SK-N-SH (cell line): ENCODE measurements at regions not wholly inside any gene's neighbourhood (a gene's known extent, or its start where the extent isn't known, plus 50 kb on each side); places are given as distances from the start of the nearest gene placed in this dataset.

Experiments
- CTCF ChIA-PET: fragments of 300-600, 350-600 bp; formaldehyde crosslinking; extraction: SDS; loops from one replicate; lab custom pipeline; 2021; lab: Yijun Ruan, JAX
- POLR2A ChIA-PET: fragments of 350-600 bp; sonication (Branson Sonifier 250); formaldehyde crosslinking; extraction: SDS; loops from one replicate; lab custom pipeline; 2020; ENCODE audit warnings: antibody characterized with exemption, inconsistent platforms; lab: Yijun Ruan, JAX
- DNase-seq: peaks from one replicate; pipeline ENCODE4 v3.0.0; 2012
- H2AFZ ChIP-seq: fragments of 200-600 bp; sonication (generic); 2 replicates; pipeline ENCODE4 v1.8.1; 2016; ENCODE audit warnings: antibody characterized with exemption, mild to moderate bottlenecking, low read depth
- H3F3A ChIP-seq: fragments of 200-600 bp; sonication (generic); replicated peaks from 2 replicates; pipeline ENCODE3; 2016; ENCODE audit warnings: antibody characterized with exemption, mild to moderate bottlenecking; ENCODE audit not compliant: insufficient read depth
- H3K27ac ChIP-seq, 2 experiments: fragments of 200-500 bp in 1 of 2; fragments of 200-600 bp in 1 of 2; sonication (Bioruptor generic) in 1 of 2; sonication (generic), shearing (Covaris generic) in 1 of 2; 2 replicates each; pipeline versions ENCODE4 v1.5.1 to v1.6.1; 2014 to 2016; ENCODE audit warnings: low read depth in 2 of 2, inconsistent platforms in 1 of 2, low read length in 1 of 2, mild to moderate bottlenecking in 1 of 2, mixed read lengths in 1 of 2
- H3K27me3 ChIP-seq: fragments of 200-600 bp; sonication (generic), shearing (Covaris generic); 2 replicates; pipeline ENCODE4 v1.6.1; 2016; ENCODE audit warnings: mixed run types; ENCODE audit not compliant: insufficient read depth
- H3K36me3 ChIP-seq, 2 experiments: fragments of 200-500 bp in 1 of 2; fragments of 200-600 bp in 1 of 2; sonication (Bioruptor generic) in 1 of 2; sonication (generic) in 1 of 2; replicated peaks in 1 of 2; 2 replicates each; pipeline versions ENCODE3 to v1.5.1; 2014 to 2016; ENCODE audit warnings: low read length in 1 of 2, mild to moderate bottlenecking in 1 of 2; ENCODE audit not compliant: insufficient read depth in 2 of 2, control insufficient read depth in 1 of 2
- H3K4me1 ChIP-seq, 2 experiments: fragments of 200-500 bp in 1 of 2; fragments of 200-600 bp in 1 of 2; sonication (Bioruptor generic) in 1 of 2; sonication (generic), shearing (Covaris generic) in 1 of 2; 2 replicates each; pipeline versions ENCODE4 v1.5.1 to v1.6.1; 2014 to 2016; ENCODE audit warnings: low read depth in 1 of 2, low read length in 1 of 2, mixed run types in 1 of 2; ENCODE audit not compliant: insufficient read depth in 2 of 2, control insufficient read depth in 1 of 2
- H3K4me2 ChIP-seq: fragments of 200-600 bp; sonication (generic), shearing (Covaris generic); 2 replicates; pipeline ENCODE4 v1.6.1; 2017; ENCODE audit warnings: mixed run types
- H3K4me3 ChIP-seq, 2 experiments: fragments of 200-500 bp in 1 of 2; fragments of 200-600 bp in 1 of 2; sonication (Bioruptor generic) in 1 of 2; sonication (generic), shearing (Covaris generic) in 1 of 2; 2 replicates each; pipeline versions ENCODE4 v1.5.1 to v1.8.1; 2014 to 2016; ENCODE audit warnings: low read depth in 2 of 2, inconsistent platforms in 1 of 2, low read length in 1 of 2, mild to moderate bottlenecking in 1 of 2, mixed read lengths in 1 of 2, moderate library complexity in 1 of 2
- H3K79me2 ChIP-seq: fragments of 200-600 bp; sonication (generic); 2 replicates; pipeline ENCODE4 v1.8.1; 2017; ENCODE audit warnings: mild to moderate bottlenecking; ENCODE audit not compliant: insufficient read depth
- H3K9ac ChIP-seq: fragments of 200-600 bp; sonication (generic); 2 replicates; pipeline ENCODE4 v1.6.1; 2017; ENCODE audit warnings: mixed run types
- H3K9me2 ChIP-seq: fragments of 200-600 bp; sonication (generic); 2 replicates; pipeline ENCODE4 v1.6.1; 2017; ENCODE audit warnings: mixed run types
- H3K9me3 ChIP-seq: fragments of 200-600 bp; sonication (generic); 2 replicates; pipeline ENCODE4 v1.6.1; 2017; ENCODE audit warnings: mixed run types, mild to moderate bottlenecking, moderate library complexity
- H4K20me1 ChIP-seq: fragments of 200-600 bp; sonication (generic); 2 replicates; pipeline ENCODE4 v1.6.1; 2017; ENCODE audit warnings: mild to moderate bottlenecking, mixed run types; ENCODE audit not compliant: insufficient read depth
- CHD2 ChIP-seq: fragments of 150-350 bp; IDR thresholded peaks from 2 replicates; pipeline ENCODE4 v1.6.1; 2018; ENCODE audit warnings: low read length; ENCODE audit not compliant: partially characterized antibody
- EZH2phosphoT487 ChIP-seq: fragments of 200-600 bp; sonication (generic); IDR thresholded peaks from 2 replicates; pipeline ENCODE4 v1.6.1; 2017; ENCODE audit warnings: low read depth, mixed run types, mild to moderate bottlenecking, antibody characterized with exemption, moderate library complexity, borderline replicate concordance
- FOSL2 ChIP-seq: IDR thresholded peaks from 2 replicates; pipeline ENCODE4 v1.4.0; 2012; ENCODE audit warnings: low read depth, mild to moderate bottlenecking, moderate library complexity, borderline replicate concordance
- FOXJ3 ChIP-seq: sonication (generic); formaldehyde crosslinking; IDR thresholded peaks from 2 replicates; pipeline ENCODE4 v1.5.1; 2020; ENCODE audit warnings: mild to moderate bottlenecking, missing genetic modification reagents
- GATA2 ChIP-seq: sonication (generic); formaldehyde crosslinking; IDR thresholded peaks from 2 replicates; pipeline ENCODE4 v1.5.0; 2020; ENCODE audit warnings: mild to moderate bottlenecking, missing genetic modification reagents
- JUND ChIP-seq: IDR thresholded peaks from 2 replicates; pipeline ENCODE4 v1.4.0; 2012
- MEF2A ChIP-seq: IDR thresholded peaks from 2 replicates; pipeline ENCODE4 v1.4.0; 2012; ENCODE audit warnings: low read depth, borderline replicate concordance
- RCOR1 ChIP-seq: fragments of 150-350 bp; IDR thresholded peaks from 2 replicates; pipeline ENCODE4 v1.6.1; 2017; ENCODE audit warnings: antibody characterized with exemption, low read length
- RXRA ChIP-seq: IDR thresholded peaks from 2 replicates; pipeline ENCODE4 v1.4.0; 2012; ENCODE audit warnings: low read depth, mild to moderate bottlenecking, borderline replicate concordance
- SIN3A ChIP-seq: IDR thresholded peaks from 2 replicates; pipeline ENCODE4 v1.6.1; 2012; ENCODE audit warnings: low read depth, mild to moderate bottlenecking, low read length, moderate library complexity, borderline replicate concordance
- TAF1 ChIP-seq: IDR thresholded peaks from 2 replicates; pipeline ENCODE4 v1.6.1; 2012; ENCODE audit warnings: low read depth, mild to moderate bottlenecking, low read length, moderate library complexity, borderline replicate concordance
- whole genome bisulfite sequencing: methylation state at CpG from one replicate; pipeline ENCODE4 v1.1.6; 2017; ENCODE audit warnings: low lambda C conversion rate; 5-methylcytosine and 5-hydroxymethylcytosine counted together
- TF ChIP-seq, protein P1 (sequence below): fragments of 200-600 bp; sonication (generic); IDR thresholded peaks from 2 replicates; pipeline ENCODE4 v1.6.1; 2017; ENCODE audit warnings: antibody characterized with exemption, mild to moderate bottlenecking, moderate library complexity
- TF ChIP-seq, protein P2 (sequence below): IDR thresholded peaks from 2 replicates; pipeline ENCODE4 v1.4.0; 2012; ENCODE audit warnings: low read depth
- TF ChIP-seq, protein P3 (sequence below): IDR thresholded peaks from 2 replicates; pipeline ENCODE4 v1.4.0; 2012; ENCODE audit warnings: low read depth, borderline replicate concordance
- TF ChIP-seq, protein P4 (sequence below): IDR thresholded peaks from 2 replicates; pipeline ENCODE4 v1.4.0; 2012; ENCODE audit warnings: low read depth, borderline replicate concordance
- TF ChIP-seq, protein P5 (sequence below): fragments of 150-350 bp; IDR thresholded peaks from 2 replicates; pipeline ENCODE4 v1.6.1; 2016; ENCODE audit warnings: mild to moderate bottlenecking, low read depth, low read length

DNA sequence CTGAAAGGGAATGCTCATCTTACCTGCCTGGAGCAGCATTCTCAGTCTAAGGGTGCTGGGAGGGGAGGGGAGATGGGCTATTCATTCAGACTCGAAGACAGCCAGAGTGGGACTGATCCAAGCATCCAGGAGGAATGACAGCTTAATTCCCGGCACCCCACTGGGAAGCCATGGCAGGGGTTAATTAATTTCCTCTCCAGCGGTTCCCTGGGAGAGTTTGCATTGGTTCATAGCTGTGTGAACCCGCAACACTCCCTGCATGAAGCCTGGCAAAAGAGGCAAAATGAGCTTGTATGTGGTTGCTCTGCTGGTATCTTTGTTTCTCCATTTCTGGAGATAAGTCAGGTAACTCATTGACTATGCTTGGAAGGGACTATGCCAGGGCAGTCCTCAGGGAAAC is 401.0 kb upstream of the SLC24A2 start:
- Histone ChIP-seq H3K4me2 (no peak overlapping the region), H3K9ac (no peak overlapping the region), H3K27ac (no peak overlapping the region), H2AFZ (no peak overlapping the region), H3K4me1 (no peaks in the 10 kb centered on the region), H3F3A (no peaks in the 10 kb centered on the region), H3K27me3 (no peaks in the 10 kb centered on the region), H3K36me3 (no peaks in the 10 kb centered on the region), H3K4me3 (no peak overlapping the region), H3K9me3 (no peaks in the 10 kb centered on the region)
- DNase-seq, result no peak
- CTCF ChIA-PET, result interaction anchor here (1.0 to 2.1 kb wide), 2 partner anchors 11 kb away, joined by 4 to 5 read pairs; no protein-coding TSS in a partner anchor
- 48% methylated on average over 3 of the region's 4 CpGs for WGBS
- TF ChIP-seq CHD2 (no peak), RXRA (no peak), JUND (no peak), FOSL2 (no peak), GATA2 (CRISPR knock-in tag) (no peak), SIN3A (no peak), RCOR1 (no peak), TAF1 (no peak), MEF2A (no peak), FOXJ3 (CRISPR knock-in tag) (no peak), EZH2phosphoT487 (no peak)
- TF ChIP-seq, protein P1, sequence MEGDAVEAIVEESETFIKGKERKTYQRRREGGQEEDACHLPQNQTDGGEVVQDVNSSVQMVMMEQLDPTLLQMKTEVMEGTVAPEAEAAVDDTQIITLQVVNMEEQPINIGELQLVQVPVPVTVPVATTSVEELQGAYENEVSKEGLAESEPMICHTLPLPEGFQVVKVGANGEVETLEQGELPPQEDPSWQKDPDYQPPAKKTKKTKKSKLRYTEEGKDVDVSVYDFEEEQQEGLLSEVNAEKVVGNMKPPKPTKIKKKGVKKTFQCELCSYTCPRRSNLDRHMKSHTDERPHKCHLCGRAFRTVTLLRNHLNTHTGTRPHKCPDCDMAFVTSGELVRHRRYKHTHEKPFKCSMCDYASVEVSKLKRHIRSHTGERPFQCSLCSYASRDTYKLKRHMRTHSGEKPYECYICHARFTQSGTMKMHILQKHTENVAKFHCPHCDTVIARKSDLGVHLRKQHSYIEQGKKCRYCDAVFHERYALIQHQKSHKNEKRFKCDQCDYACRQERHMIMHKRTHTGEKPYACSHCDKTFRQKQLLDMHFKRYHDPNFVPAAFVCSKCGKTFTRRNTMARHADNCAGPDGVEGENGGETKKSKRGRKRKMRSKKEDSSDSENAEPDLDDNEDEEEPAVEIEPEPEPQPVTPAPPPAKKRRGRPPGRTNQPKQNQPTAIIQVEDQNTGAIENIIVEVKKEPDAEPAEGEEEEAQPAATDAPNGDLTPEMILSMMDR, result no peak
- TF ChIP-seq, protein P2, sequence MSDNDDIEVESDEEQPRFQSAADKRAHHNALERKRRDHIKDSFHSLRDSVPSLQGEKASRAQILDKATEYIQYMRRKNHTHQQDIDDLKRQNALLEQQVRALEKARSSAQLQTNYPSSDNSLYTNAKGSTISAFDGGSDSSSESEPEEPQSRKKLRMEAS, result no peak
- TF ChIP-seq, protein P3, sequence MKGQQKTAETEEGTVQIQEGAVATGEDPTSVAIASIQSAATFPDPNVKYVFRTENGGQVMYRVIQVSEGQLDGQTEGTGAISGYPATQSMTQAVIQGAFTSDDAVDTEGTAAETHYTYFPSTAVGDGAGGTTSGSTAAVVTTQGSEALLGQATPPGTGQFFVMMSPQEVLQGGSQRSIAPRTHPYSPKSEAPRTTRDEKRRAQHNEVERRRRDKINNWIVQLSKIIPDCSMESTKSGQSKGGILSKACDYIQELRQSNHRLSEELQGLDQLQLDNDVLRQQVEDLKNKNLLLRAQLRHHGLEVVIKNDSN, result no peak
- TF ChIP-seq, protein P4, sequence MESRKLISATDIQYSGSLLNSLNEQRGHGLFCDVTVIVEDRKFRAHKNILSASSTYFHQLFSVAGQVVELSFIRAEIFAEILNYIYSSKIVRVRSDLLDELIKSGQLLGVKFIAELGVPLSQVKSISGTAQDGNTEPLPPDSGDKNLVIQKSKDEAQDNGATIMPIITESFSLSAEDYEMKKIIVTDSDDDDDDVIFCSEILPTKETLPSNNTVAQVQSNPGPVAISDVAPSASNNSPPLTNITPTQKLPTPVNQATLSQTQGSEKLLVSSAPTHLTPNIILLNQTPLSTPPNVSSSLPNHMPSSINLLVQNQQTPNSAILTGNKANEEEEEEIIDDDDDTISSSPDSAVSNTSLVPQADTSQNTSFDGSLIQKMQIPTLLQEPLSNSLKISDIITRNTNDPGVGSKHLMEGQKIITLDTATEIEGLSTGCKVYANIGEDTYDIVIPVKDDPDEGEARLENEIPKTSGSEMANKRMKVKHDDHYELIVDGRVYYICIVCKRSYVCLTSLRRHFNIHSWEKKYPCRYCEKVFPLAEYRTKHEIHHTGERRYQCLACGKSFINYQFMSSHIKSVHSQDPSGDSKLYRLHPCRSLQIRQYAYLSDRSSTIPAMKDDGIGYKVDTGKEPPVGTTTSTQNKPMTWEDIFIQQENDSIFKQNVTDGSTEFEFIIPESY, result no peak
- TF ChIP-seq, protein P5, sequence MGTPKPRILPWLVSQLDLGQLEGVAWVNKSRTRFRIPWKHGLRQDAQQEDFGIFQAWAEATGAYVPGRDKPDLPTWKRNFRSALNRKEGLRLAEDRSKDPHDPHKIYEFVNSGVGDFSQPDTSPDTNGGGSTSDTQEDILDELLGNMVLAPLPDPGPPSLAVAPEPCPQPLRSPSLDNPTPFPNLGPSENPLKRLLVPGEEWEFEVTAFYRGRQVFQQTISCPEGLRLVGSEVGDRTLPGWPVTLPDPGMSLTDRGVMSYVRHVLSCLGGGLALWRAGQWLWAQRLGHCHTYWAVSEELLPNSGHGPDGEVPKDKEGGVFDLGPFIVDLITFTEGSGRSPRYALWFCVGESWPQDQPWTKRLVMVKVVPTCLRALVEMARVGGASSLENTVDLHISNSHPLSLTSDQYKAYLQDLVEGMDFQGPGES, result no peak
- TF ChIP-seq, all 33 proteins: peak for 0
- Histone ChIP-seq H4K20me1 (no peaks in the 10 kb centered on the region), H3K9me2 (no peaks in the 10 kb centered on the region), H3K79me2 (no peaks in the 10 kb centered on the region)
- POLR2A ChIA-PET, result no interaction called here
